GM21528 (cell line): ENCODE measurements at regions not wholly inside any gene's neighbourhood (a gene's known extent, or its start where the extent isn't known, plus 50 kb on each side); places are given as distances from the start of the nearest gene placed in this dataset.

Experiments
- ATAC-seq: cut with Tn5 transposase; IDR thresholded peaks from one replicate; pipeline ENCODE4 v1.9.1; 2021; ENCODE audit warnings: mild to moderate bottlenecking, moderate library complexity; ENCODE audit not compliant: unreplicated experiment, low FRiP score

GRCh38 chr1:195590649-195591048, 1017.6 kb downstream of the KCNT2 start:
- no peak for ATAC-seq

DNA sequence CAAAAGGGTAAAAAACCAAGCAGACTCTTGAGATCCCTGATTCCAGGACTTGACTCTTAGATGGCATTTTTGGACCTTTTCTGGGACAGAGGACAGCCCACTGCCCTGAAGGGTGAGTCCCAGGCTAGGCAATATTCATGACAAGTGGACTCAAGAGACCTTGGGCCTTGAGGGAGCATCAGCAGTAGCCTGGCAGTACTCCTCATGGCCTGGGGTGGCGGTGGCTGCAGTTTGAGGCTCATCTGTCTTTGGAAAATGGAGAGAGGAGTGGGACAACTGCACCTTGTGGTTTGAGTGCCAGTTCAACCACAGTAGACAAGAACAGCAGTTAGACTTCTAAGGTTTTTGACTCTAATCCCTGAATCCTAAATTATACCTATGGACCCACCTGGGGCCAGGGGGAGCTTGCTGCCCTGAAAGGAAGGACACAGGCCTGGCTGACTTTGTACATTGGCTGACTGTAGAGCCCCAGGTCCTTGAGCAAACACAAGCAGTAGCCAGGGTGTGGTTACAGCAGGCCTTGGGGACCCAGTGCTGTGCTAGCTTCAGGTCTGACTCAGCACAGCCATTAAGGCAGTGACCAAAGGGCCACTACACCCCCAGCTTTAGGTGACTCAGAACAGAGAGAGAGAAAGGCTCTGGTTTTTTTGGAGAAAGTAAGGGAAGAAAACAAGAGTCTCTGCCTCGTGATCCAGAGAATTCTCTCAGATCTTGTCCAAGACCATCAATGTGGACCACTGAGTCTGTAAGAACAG, 1023.2 kb downstream of the KCNT2 start:
- no peak for ATAC-seq

DNA sequence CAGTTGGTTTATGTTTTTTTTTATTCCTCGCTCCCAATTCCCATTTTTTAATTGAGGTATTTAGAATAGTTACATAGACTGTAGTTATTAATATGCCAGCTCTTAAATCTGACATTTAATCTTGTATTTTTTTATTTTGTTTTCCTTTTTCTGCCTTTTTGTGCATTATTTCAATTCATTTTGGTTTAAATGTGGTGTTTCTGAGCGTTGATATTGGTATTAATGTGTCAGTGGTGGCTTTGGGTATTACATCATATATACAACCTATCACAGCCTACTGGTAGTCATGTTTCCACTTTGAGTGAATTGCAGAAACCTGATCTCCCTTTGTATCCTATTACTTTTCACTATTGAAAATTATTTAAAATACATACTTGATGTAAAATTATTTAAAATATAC, 1027.3 kb downstream of the KCNT2 start:
- no peak for ATAC-seq

GRCh38 chr1:195577748-195578147, 1030.5 kb downstream of the KCNT2 start:
- ATAC-seq: no peak

GRCh38 chr1:195576641-195577040, 1031.6 kb downstream of the KCNT2 start:
- ATAC-seq: no peak

DNA sequence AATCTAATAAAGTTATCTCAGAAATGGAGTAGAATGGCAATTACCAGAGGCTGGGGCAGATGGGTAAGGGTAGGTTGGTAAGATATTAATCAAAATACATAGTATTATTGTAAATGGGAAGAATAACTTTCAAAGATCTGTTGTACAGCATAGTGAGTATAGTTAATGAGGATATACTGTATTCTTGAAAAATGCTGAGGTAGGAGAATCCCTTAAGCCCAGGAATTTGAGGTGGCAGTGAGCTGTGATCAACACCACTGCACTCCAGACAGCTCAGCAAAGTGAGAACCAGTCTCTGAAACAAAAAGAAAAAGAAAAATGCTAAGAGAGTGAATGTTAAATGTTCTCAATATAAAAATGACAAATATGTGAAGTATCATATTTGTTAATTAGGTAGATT, 1033.7 kb downstream of the KCNT2 start:
- ATAC-seq: no peak

GRCh38 chr1:195569934-195570333, 1038.3 kb downstream of the KCNT2 start:
- ATAC-seq: no peak

DNA sequence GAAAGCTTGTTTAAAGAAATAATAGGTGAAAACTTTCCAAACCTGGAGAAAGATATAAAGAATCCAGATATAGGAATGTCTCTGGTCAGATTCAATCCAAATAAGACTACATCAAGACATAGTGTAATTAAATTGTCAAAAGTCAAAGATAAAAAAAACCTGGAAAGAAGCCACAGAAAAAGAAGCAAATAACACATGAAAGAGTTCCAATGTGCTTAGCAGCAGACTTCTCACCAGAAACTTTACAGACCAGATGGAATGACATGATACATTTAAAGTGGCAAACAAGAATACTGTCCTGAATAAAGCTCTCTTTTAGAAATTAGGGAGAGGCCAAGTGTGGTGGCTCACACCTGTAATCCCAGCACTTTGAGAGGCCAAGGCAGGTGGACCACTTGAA, 1039.9 kb downstream of the KCNT2 start:
- no peak for ATAC-seq

GRCh38 chr1:195562074-195562473, 1046.2 kb downstream of the KCNT2 start:
- ATAC-seq: no peak

- no peak for ATAC-seq
These were observed 1058.0 kb downstream of the KCNT2 start for GRCh38 chr1:195550071-195550862.

DNA sequence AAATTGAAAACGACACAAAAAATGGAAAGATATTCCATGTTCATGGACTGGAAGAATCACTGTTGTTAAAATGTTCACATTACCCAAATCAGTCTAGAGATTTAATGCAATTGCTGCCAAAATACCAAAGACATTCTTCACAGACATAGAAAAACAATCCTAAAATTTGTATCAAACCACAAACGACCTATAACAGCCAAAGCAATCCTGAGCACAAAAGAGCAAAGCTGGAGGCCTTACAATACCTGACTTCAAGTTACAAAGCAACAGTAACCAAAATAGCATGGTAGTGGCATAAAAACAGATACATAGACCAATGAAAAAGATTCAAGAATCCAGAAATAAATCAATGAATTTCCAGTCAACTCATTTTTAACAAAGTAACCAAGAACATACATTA, 1077.3 kb downstream of the KCNT2 start:
- ATAC-seq: no peak

DNA sequence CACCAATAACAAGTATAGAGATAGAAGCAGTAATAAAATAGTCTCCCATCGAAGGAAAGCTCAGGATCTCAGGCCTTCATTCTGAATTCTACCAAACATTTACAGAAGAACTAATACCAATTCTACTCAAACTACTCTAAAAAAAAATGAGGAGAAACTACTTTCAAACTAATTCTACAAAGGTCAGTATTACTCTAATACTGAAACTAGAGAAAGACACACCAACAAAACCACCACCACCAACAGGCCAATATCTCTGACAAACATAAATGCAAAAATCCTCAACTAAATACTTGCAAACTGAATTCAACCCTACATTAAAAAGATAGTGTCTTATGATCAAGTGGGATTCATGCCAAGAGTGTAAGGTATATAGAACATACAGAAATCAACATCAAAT, 1078.4 kb downstream of the KCNT2 start:
- ATAC-seq: no peak

GRCh38 chr1:195520757-195521156, 1087.5 kb downstream of the KCNT2 start:
- no peak for ATAC-seq

GRCh38 chr1:195516036-195516435, 1092.2 kb downstream of the KCNT2 start:
- ATAC-seq: no peak

DNA sequence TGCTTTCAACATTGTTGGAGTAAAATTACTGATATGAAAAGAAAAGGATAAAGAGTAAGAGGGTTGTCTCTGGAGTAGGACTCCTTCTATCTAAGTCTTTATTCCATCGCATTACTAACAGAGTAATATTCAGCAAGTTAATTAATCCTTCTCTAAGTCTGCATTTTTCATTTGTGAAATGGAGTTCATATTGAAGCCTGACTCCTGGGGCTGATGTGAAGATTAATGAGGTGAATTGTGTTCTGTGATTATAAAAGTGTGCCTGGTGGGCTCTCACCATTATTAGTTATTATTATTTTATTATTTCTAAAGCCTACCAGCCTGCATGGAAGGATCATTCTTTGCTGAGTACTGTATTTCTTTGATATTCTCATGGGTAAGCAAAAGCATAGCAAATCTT, 1096.7 kb downstream of the KCNT2 start:
- no peak for ATAC-seq

DNA sequence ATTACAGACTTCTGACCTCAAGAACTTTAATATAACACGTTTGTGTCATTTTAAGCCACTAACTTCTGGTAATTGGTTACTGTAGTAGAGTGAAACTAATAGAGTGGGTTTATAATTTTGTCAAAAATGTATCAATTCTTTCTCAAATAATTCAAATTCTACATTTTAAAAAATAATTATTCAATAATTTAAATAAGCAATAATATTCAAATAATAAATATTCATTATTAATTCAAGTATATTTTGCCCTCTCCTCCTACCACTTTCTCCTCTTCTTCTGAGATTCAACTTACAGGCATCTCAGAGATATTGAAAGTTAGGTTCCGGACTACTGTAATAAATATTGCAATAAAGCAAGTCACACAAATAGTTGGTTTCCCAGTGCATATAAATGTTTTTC, 1107.1 kb downstream of the KCNT2 start:
- ATAC-seq: no peak

DNA sequence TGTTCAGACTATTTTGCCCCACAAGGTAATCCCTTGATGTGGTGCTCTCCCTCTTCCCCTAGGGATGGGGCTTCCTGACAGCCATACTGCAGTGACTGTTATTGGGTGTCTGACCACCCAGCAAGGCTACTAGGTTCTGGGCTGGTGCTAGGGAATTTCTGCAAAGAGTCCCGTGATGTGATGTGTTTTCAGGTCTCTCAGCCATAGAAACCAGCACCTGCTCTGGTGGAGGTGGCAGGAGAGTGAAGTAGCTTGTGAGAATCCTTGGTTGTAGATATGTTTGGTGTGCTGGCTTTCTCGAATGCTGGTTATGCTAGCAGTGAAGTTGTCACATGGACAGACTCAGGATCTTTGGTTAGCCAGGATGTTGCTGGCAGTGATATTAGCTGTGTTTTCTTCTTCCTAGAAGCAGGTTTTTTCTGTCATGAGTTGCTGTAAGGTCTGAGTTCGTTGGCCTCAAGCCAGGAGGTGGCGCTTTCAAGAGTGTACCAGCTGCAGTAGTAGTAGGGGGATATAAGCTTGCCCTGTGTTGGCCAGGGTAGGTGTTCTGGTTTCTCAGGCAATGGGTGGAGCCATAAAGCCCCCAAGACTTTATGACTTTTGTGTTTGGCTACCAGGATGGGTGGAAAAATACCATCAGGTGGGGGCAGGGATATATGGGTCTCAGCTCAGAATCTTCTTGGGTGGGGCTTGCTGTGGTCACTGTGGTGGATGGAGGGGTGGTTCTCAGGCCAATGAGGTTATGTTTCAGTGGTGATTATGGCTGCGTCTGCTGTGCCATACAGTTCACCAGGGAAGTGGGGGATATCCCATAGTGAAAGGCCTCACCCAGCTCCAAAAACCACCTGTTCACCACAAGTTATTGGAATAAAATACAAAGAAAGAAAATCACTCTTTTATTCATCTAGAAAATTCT, 1112.3 kb downstream of the KCNT2 start:
- no peak for ATAC-seq

GRCh38 chr1:195482137-195482536, 1126.1 kb downstream of the KCNT2 start:
- no peak for ATAC-seq

DNA sequence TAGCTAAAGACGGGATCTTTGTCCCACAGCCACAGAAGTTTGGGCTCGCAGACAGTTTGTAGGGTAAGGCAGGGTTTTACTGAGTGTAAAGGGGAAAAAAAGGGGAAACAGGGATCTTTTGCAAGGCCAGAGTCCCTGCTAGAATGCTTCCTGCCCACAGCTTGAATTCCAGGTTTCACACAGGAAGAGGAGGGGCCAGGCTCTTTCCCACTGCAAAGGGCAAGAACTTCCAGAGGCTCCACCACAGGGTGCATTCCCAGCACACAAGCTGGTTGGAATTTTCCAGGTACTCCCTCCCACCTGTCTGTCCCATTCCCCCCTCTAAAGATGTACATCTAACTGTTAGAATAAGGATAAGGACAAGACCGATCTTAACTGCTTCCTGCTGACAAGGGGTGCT, 1126.9 kb downstream of the KCNT2 start:
- ATAC-seq: no peak

- ATAC-seq: no peak
These were observed 1132.7 kb downstream of the KCNT2 start for GRCh38 chr1:195475568-195475967.

DNA sequence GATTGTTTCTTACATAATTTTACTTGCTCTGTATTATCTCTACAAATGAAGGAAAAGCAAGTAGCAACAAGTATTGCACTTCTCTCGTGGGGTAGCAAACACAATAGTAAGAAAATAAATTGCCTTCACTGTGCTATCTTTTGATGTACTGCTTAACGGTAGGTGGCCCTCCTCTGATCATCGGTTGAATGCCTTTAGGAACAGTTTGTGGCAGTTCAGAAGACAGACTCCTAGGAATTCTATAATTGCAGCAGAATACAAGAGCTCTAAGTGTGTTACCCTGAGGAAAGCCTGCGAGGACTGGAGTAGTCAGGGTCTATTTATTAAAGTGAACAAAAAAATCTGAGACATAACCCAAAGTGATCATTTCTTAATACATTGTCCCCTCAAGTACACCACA, 1135.9 kb downstream of the KCNT2 start:
- ATAC-seq: no peak
